Hepatocyte (in vitro differentiated cells): ENCODE measurements at regions not wholly inside any gene's neighbourhood (a gene's known extent, or its start where the extent isn't known, plus 50 kb on each side); places are given as distances from the start of the nearest gene placed in this dataset.

Source experiments
- CTCF ChIP-seq: fragments of 200-600 bp; sonication (generic); IDR thresholded peaks from 2 replicates; pipeline ENCODE4 v1.5.1; 2016; ENCODE audit warnings: antibody characterized with exemption, mild to moderate bottlenecking; ENCODE audit not compliant: poor library complexity
- EZH2phosphoT487 ChIP-seq: fragments of 200-600 bp; sonication (generic); IDR thresholded peaks from one replicate; pipeline ENCODE4 v1.6.1; 2018; ENCODE audit warnings: antibody characterized with exemption, mild to moderate bottlenecking, low read depth, moderate library complexity; ENCODE audit not compliant: unreplicated experiment, severe bottlenecking

- TF ChIP-seq CTCF, result no peak
- TF ChIP-seq EZH2phosphoT487, result no peak
Measured at GRCh38 chr18:43578211-43578610, 300.9 kb upstream of the SYT4 start.
